BLaER1 (cell line): ENCODE measurements at regions not wholly inside any gene's neighbourhood (a gene's known extent, or its start where the extent isn't known, plus 50 kb on each side); places are given as distances from the start of the nearest gene placed in this dataset.
"Not testable (repeated sequence)": the region's sequence is repeated elsewhere in the genome, so short reads cannot be mapped to it uniquely, and the experiment has no call there.

Experiments used
- H3K27ac ChIP-seq: shearing (Covaris generic); formaldehyde crosslinking; 2 replicates; pipeline ENCODE4 v1.8.1; 2022
- H3K27me3 ChIP-seq: shearing (Covaris generic); formaldehyde crosslinking; 2 replicates; pipeline ENCODE4 v1.8.1; 2022
- H3K36me3 ChIP-seq: shearing (Covaris generic); formaldehyde crosslinking; 2 replicates; pipeline ENCODE4 v1.8.1; 2022
- H3K4me1 ChIP-seq: shearing (Covaris generic); formaldehyde crosslinking; 2 replicates; pipeline ENCODE4 v1.8.1; 2022
- H3K4me2 ChIP-seq: shearing (Covaris generic); formaldehyde crosslinking; 2 replicates; pipeline ENCODE4 v1.8.1; 2022
- H3K4me3 ChIP-seq: shearing (Covaris generic); formaldehyde crosslinking; 2 replicates; pipeline ENCODE4 v1.8.1; 2022
- H3K9ac ChIP-seq: shearing (Covaris generic); formaldehyde crosslinking; 2 replicates; pipeline ENCODE4 v1.8.1; 2022
- H3K9me3 ChIP-seq: shearing (Covaris generic); formaldehyde crosslinking; 2 replicates; pipeline ENCODE4 v1.8.1; 2022
- H4K20me1 ChIP-seq: shearing (Covaris generic); formaldehyde crosslinking; 2 replicates; pipeline ENCODE4 v1.8.1; 2022
- Cebpa-rat ChIP-seq: shearing (Covaris generic); IDR thresholded peaks from 2 replicates; pipeline ENCODE4 v1.8.1; 2022

- Histone ChIP-seq H3K4me2 (no peak overlapping the region), H3K9ac (no peak overlapping the region), H3K27ac (no peak overlapping the region), H3K9me3 (no peaks in the 10 kb centered on the region), H3K36me3 (no peaks in the 10 kb centered on the region), H4K20me1 (no peaks in the 10 kb centered on the region), H3K4me3 (no peak overlapping the region), H3K4me1 (peaks cover 14% of the 10 kb centered on the region), H3K27me3 (no peaks in the 10 kb centered on the region)
- TF ChIP-seq Cebpa-rat, result no peak
These were observed 61.5 kb upstream of the SERP2 start for GRCh38 chr13:44312131-44312530.

- Histone ChIP-seq H3K9ac (no peak overlapping the region), H3K4me3 (no peak overlapping the region), H3K27ac (no peak overlapping the region), H3K36me3 (no peaks in the 10 kb centered on the region), H3K4me1 (peaks cover 14% of the 10 kb centered on the region), H3K4me2 (peak overlapping the region; percentile 38), H4K20me1 (no peaks in the 10 kb centered on the region), H3K9me3 (no peaks in the 10 kb centered on the region), H3K27me3 (no peaks in the 10 kb centered on the region)
- no peak for TF ChIP-seq Cebpa-rat
These were observed 60.6 kb upstream of the SERP2 start for GRCh38 chr13:44312834-44313551.

GRCh38 chr13:44313674-44314073, 60.0 kb upstream of the SERP2 start:
- Histone ChIP-seq H3K9ac (no peak overlapping the region), H3K27ac (no peak overlapping the region), H3K27me3 (no peaks in the 10 kb centered on the region), H3K4me3 (no peak overlapping the region), H3K9me3 (no peaks in the 10 kb centered on the region), H3K4me1 (peaks cover 14% of the 10 kb centered on the region), H3K36me3 (no peaks in the 10 kb centered on the region), H3K4me2 (peak overlapping the region; percentile 38), H4K20me1 (no peaks in the 10 kb centered on the region)
- no peak for TF ChIP-seq Cebpa-rat

DNA sequence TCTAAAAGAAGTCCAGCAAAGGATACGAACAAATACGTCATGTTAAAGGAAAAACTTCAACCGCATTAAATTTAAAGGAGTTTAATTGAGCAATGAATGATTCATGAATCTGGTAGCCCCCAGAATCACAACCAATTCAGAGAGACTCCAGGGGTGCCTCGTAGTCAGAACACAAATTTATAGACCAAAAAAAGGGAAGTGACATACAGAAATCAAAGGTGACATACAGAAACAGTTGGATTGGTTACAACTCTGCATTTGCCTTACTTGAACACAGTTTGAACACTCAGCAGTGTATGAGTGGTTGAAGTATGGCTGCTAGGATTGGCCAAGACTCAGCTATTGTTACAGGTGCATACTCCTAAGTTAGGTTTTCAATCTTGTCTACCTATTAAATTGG, 59.5 kb upstream of the SERP2 start:
- not testable (repeated sequence) for H3K4me3 ChIP-seq, H3K9ac ChIP-seq, H3K27ac ChIP-seq, H4K20me1 ChIP-seq, H3K9me3 ChIP-seq, H3K36me3 ChIP-seq, H3K27me3 ChIP-seq
- H3K4me2 ChIP-seq, result peak overlapping the region; percentile 38
- peaks cover 14% of the 10 kb centered on the region for H3K4me1 ChIP-seq

GRCh38 chr13:44317752-44318151, 55.9 kb upstream of the SERP2 start:
- no peaks in the 10 kb centered on the region for H3K9me3 ChIP-seq
- no peak overlapping the region for H3K4me3 ChIP-seq
- no peak overlapping the region for H3K27ac ChIP-seq
- TF ChIP-seq Cebpa-rat, result no peak
- peaks cover 14% of the 10 kb centered on the region for H3K4me1 ChIP-seq
- H3K36me3 ChIP-seq, result no peaks in the 10 kb centered on the region
- no peaks in the 10 kb centered on the region for H3K27me3 ChIP-seq
- no peaks in the 10 kb centered on the region for H4K20me1 ChIP-seq
- H3K9ac ChIP-seq, result no peak overlapping the region
- no peak overlapping the region for H3K4me2 ChIP-seq

GRCh38 chr13:44318161-44318560, 55.5 kb upstream of the SERP2 start:
- H3K4me3 ChIP-seq, result no peak overlapping the region
- H3K27me3 ChIP-seq, result no peaks in the 10 kb centered on the region
- no peak for TF ChIP-seq Cebpa-rat
- H3K4me1 ChIP-seq, result peaks cover 12% of the 10 kb centered on the region
- no peaks in the 10 kb centered on the region for H3K9me3 ChIP-seq
- no peak overlapping the region for H3K4me2 ChIP-seq
- no peak overlapping the region for H3K9ac ChIP-seq
- H3K36me3 ChIP-seq, result no peaks in the 10 kb centered on the region
- H3K27ac ChIP-seq, result no peak overlapping the region
- no peaks in the 10 kb centered on the region for H4K20me1 ChIP-seq

- no peak overlapping the region for H3K4me3 ChIP-seq
- no peaks in the 10 kb centered on the region for H3K9me3 ChIP-seq
- no peaks in the 10 kb centered on the region for H3K4me1 ChIP-seq
- H3K4me2 ChIP-seq, result no peak overlapping the region
- H3K27ac ChIP-seq, result no peak overlapping the region
- no peak for TF ChIP-seq Cebpa-rat
- H3K27me3 ChIP-seq, result no peaks in the 10 kb centered on the region
- no peaks in the 10 kb centered on the region for H3K36me3 ChIP-seq
- H4K20me1 ChIP-seq, result no peaks in the 10 kb centered on the region
- H3K9ac ChIP-seq, result no peak overlapping the region
These were observed 53.0 kb upstream of the SERP2 start for GRCh38 chr13:44320611-44321010.

DNA sequence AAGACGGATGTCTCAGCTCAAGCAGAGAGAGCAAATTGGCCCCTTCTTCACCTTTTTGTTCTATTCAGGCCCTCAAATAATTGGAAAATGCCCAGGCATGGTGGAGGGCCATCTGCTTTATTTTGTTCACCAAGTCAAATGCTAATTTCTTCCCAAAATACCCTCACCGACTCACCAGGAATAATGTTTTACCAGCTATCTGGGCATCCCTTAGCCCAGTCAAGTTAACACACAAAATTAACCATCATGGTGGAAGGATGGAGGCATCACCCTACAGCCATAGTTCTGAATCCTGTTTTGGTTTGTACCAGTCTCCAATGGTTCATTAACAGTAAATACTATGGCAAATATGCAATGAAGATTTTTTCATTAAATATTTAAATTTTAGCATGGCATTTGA, 51.7 kb upstream of the SERP2 start:
- Histone ChIP-seq H3K27me3 (no peaks in the 10 kb centered on the region), H3K27ac (no peak overlapping the region), H4K20me1 (no peaks in the 10 kb centered on the region), H3K4me3 (no peak overlapping the region), H3K4me2 (no peak overlapping the region), H3K36me3 (no peaks in the 10 kb centered on the region), H3K9ac (no peak overlapping the region), H3K9me3 (no peaks in the 10 kb centered on the region), H3K4me1 (no peaks in the 10 kb centered on the region)
- TF ChIP-seq Cebpa-rat, result no peak

- no peaks in the 10 kb centered on the region for H3K36me3 ChIP-seq
- no peak overlapping the region for H3K27ac ChIP-seq
- H4K20me1 ChIP-seq, result no peaks in the 10 kb centered on the region
- no peak overlapping the region for H3K4me2 ChIP-seq
- TF ChIP-seq Cebpa-rat, result no peak
- H3K27me3 ChIP-seq, result no peaks in the 10 kb centered on the region
- no peaks in the 10 kb centered on the region for H3K4me1 ChIP-seq
- H3K9me3 ChIP-seq, result no peaks in the 10 kb centered on the region
- H3K4me3 ChIP-seq, result no peak overlapping the region
- H3K9ac ChIP-seq, result no peak overlapping the region
These were observed 50.7 kb upstream of the SERP2 start for GRCh38 chr13:44322928-44323327.

DNA sequence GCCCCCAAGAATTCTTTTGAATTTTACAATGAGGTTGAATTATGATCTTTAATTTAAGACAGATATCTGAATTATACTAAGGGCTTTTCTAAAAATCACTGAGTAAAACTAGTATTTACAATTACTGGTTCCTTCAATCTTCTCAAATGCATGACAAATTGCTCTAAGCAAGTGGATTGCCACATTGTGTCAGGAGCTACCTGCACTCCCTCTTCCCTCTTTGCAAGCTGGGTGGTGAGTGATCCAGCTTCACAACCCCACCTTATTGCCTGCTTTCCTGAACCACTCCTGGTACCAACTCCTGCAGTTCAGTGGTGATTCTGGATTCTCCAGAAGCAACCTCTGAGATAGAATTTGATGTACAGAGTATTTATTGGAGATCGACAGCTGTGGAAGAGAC, 49.9 kb upstream of the SERP2 start:
- no peak for TF ChIP-seq Cebpa-rat

More for the DNA sequence above, 49.9 kb upstream of the SERP2 start:
- Histone ChIP-seq H3K9ac (no peak overlapping the region), H3K9me3 (no peaks in the 10 kb centered on the region), H3K4me1 (no peaks in the 10 kb centered on the region), H3K4me2 (no peak overlapping the region), H3K27ac (no peak overlapping the region), H3K27me3 (no peaks in the 10 kb centered on the region), H4K20me1 (no peaks in the 10 kb centered on the region), H3K36me3 (no peaks in the 10 kb centered on the region), H3K4me3 (no peak overlapping the region)
